Mesenchymal stem cell (in vitro differentiated cells and primary cell): ENCODE measurements at regions not wholly inside any gene's neighbourhood (a gene's known extent, or its start where the extent isn't known, plus 50 kb on each side); places are given as distances from the start of the nearest gene placed in this dataset.

ENCODE experiments used
- DNase-seq: peaks from one replicate; pipeline ENCODE4 v3.0.0-alpha.2; 2013
- H2AFZ ChIP-seq: one replicate; pipeline ENCODE4 v1.6.1; 2013; ENCODE audit warnings: low read depth, mild to moderate bottlenecking, control low read depth, inconsistent platforms, low read length, moderate library complexity
- H2AK5ac ChIP-seq: 2 replicates; pipeline ENCODE4 v1.6.1; 2013; ENCODE audit warnings: low read length, moderate library complexity, mild to moderate bottlenecking, inconsistent platforms; ENCODE audit not compliant: severe bottlenecking
- H2BK120ac ChIP-seq: one replicate; pipeline ENCODE4 v1.6.1; 2013; ENCODE audit warnings: low read depth, mild to moderate bottlenecking, inconsistent platforms, low read length, moderate library complexity
- H2BK12ac ChIP-seq, 2 experiments: one replicate each; pipeline ENCODE4 v1.6.1; 2013; ENCODE audit warnings: inconsistent platforms in 2 of 2, low read length in 2 of 2, mild to moderate bottlenecking in 2 of 2, moderate library complexity in 2 of 2, control low read depth in 1 of 2
- H2BK15ac ChIP-seq: one replicate; pipeline ENCODE4 v1.6.1; 2013; ENCODE audit warnings: mild to moderate bottlenecking, low read depth, inconsistent platforms; ENCODE audit not compliant: poor library complexity, severe bottlenecking
- H2BK5ac ChIP-seq: 2 replicates; pipeline ENCODE4 v1.6.1; 2013; ENCODE audit warnings: low read depth, mild to moderate bottlenecking, low read length, control low read depth, inconsistent platforms; ENCODE audit not compliant: poor library complexity, severe bottlenecking
- H3K14ac ChIP-seq, 2 experiments: one replicate each; pipeline ENCODE4 v1.6.1; 2013; ENCODE audit warnings: inconsistent platforms in 2 of 2, low read length in 2 of 2, control low read depth in 1 of 2, mild to moderate bottlenecking in 1 of 2, moderate library complexity in 1 of 2
- H3K18ac ChIP-seq, 2 experiments: one replicate each; pipeline ENCODE4 v1.6.1; 2013; ENCODE audit warnings: inconsistent platforms in 2 of 2, low read length in 2 of 2, control low read depth in 1 of 2, low read depth in 1 of 2, mild to moderate bottlenecking in 1 of 2
- H3K23ac ChIP-seq, 2 experiments: one replicate each; pipeline ENCODE4 v1.6.1; 2013; ENCODE audit warnings: inconsistent platforms in 2 of 2, low read length in 2 of 2, mild to moderate bottlenecking in 2 of 2, moderate library complexity in 2 of 2, control low read depth in 1 of 2
- H3K27ac ChIP-seq: 2 replicates; pipeline ENCODE4 v1.5.1; 2013; ENCODE audit warnings: mild to moderate bottlenecking, moderate library complexity, low read length, control low read depth, inconsistent platforms; ENCODE audit not compliant: poor library complexity, severe bottlenecking
- H3K27me3 ChIP-seq, 2 experiments: 2 replicates each; pipeline versions ENCODE4 v1.6.1 to v1.7.0; 2013; ENCODE audit warnings: low read length in 2 of 2, mild to moderate bottlenecking in 2 of 2, moderate library complexity in 2 of 2, control low read depth in 1 of 2, inconsistent platforms in 1 of 2; ENCODE audit not compliant: control insufficient read depth in 1 of 2, insufficient read depth in 1 of 2
- H3K36me3 ChIP-seq, 2 experiments: 2 replicates each; pipeline versions ENCODE4 v1.6.1 to v1.7.0; 2013; ENCODE audit warnings: low read length in 2 of 2, control low read depth in 1 of 2, inconsistent platforms in 1 of 2, low read depth in 1 of 2, mild to moderate bottlenecking in 1 of 2; ENCODE audit not compliant: insufficient read depth in 2 of 2, control insufficient read depth in 1 of 2
- H3K4ac ChIP-seq, 2 experiments: one replicate each; pipeline ENCODE4 v1.6.1; 2013; ENCODE audit warnings: inconsistent platforms in 2 of 2, low read length in 2 of 2, mild to moderate bottlenecking in 2 of 2, moderate library complexity in 2 of 2, control low read depth in 1 of 2, low read depth in 1 of 2
- H3K4me1 ChIP-seq: 2 replicates; pipeline ENCODE4 v1.6.1; 2013; ENCODE audit warnings: low read depth, low read length, control low read depth; ENCODE audit not compliant: control insufficient read depth, insufficient read depth
- H3K4me2 ChIP-seq: 2 replicates; pipeline ENCODE4 v1.6.1; 2013; ENCODE audit warnings: low read length, mild to moderate bottlenecking, inconsistent platforms; ENCODE audit not compliant: poor library complexity, severe bottlenecking
- H3K4me3 ChIP-seq, 2 experiments: 2 replicates each; pipeline versions ENCODE4 v1.5.1 to v1.7.0; 2013; ENCODE audit warnings: low read length in 2 of 2, mild to moderate bottlenecking in 2 of 2, control low read depth in 1 of 2, low read depth in 1 of 2; ENCODE audit not compliant: insufficient read depth in 1 of 2
- H3K79me1 ChIP-seq: replicated peaks from 2 replicates; pipeline ENCODE4 v1.6.1; 2013; ENCODE audit warnings: mild to moderate bottlenecking, control low read depth, low read length, inconsistent platforms; ENCODE audit not compliant: poor library complexity, severe bottlenecking
- H3K9ac ChIP-seq: 2 replicates; pipeline ENCODE4 v1.7.0; 2013; ENCODE audit warnings: mild to moderate bottlenecking, low read length, moderate library complexity
- H3K9me3 ChIP-seq: 2 replicates; pipeline ENCODE4 v1.7.0; 2013; ENCODE audit warnings: mild to moderate bottlenecking, low read length; ENCODE audit not compliant: control insufficient read depth
- H4K8ac ChIP-seq: one replicate; pipeline ENCODE4 v1.6.1; 2013; ENCODE audit warnings: inconsistent platforms, mild to moderate bottlenecking, low read length, moderate library complexity
- H4K91ac ChIP-seq: one replicate; pipeline ENCODE4 v1.6.1; 2013; ENCODE audit warnings: mild to moderate bottlenecking, low read length, inconsistent platforms

DNA sequence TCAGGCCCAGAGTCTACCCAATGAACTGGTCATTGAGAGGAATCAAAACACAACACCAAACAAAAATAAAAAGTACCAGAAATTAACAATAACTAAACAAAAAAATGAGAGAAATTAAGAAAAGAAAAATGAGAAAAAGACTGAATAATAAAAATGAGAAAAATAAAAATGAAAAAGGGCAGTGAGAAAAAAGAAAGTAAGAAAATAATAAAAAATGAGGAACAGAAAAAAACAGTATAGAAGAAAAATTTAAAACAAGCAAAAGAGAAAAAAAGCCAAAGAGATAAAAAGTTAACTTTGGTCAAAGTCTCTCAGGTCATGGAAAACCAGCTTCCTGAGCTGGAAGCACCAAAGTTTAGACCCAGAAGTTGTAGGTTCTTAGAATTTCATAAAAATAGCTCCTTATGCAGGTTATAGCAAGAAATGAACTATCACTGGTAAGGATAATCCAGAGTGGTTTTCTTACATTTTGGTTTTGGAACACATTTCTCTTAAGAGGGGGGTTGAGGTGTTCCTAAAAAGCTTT, 51.0 kb upstream of the WDR17 start:
- DNase-seq: no peak
- Histone ChIP-seq H3K4me2 (no peak overlapping the region), H3K23ac (no peak overlapping the region), H4K91ac (no peak overlapping the region), H4K8ac (no peak overlapping the region), H3K4me3 (no peak overlapping the region), H2AFZ (no peak overlapping the region), H3K18ac (no peak overlapping the region), H3K9me3 (no peaks in the 10 kb centered on the region), H3K9ac (no peak overlapping the region), H2AK5ac (no peak overlapping the region), H3K27ac (no peak overlapping the region), H2BK15ac (no peak overlapping the region), H3K79me1 (no peaks in the 10 kb centered on the region), H3K4me1 (no peaks in the 10 kb centered on the region), H2BK5ac (no peak overlapping the region), H3K36me3 (no peaks in the 10 kb centered on the region), H3K14ac (no peak overlapping the region), H3K4ac (no peak overlapping the region), H2BK120ac (no peak overlapping the region), H3K27me3 (peaks cover 0 to 5% of the 10 kb centered on the region in 2 experiments), H2BK12ac (no peak overlapping the region)
